Neural cell (in vitro differentiated cells): ENCODE measurements at regions not wholly inside any gene's neighbourhood (a gene's known extent, or its start where the extent isn't known, plus 50 kb on each side); places are given as distances from the start of the nearest gene placed in this dataset.

Experiments used
- EP300 ChIP-seq: fragments of 450-650 bp; conservative IDR thresholded peaks from 2 replicates; pipeline ENCODE4 v1.6.1; 2014; ENCODE audit warnings: antibody characterized with exemption, mild to moderate bottlenecking, moderate library complexity; ENCODE audit not compliant: poor library complexity, severe bottlenecking
- EZH2 ChIP-seq: fragments of 200-600, 300-800 bp; shearing (Covaris generic), sonication (generic); IDR thresholded peaks from 2 replicates; pipeline ENCODE4 v1.6.1; 2014; ENCODE audit warnings: antibody characterized with exemption, low read length, borderline replicate concordance, mild to moderate bottlenecking; ENCODE audit not compliant: insufficient read depth, poor library complexity, severe bottlenecking
- MXI1 ChIP-seq: fragments of 450-650 bp; conservative IDR thresholded peaks from 2 replicates; pipeline ENCODE4 v1.6.1; 2014; ENCODE audit warnings: antibody characterized with exemption, mild to moderate bottlenecking; ENCODE audit not compliant: poor library complexity, severe bottlenecking
- POLR2AphosphoS5 ChIP-seq: IDR thresholded peaks from 2 replicates; pipeline ENCODE4 v1.6.1; 2012
- TF ChIP-seq, protein P1 (sequence below): fragments of 450-650 bp; IDR thresholded peaks from 2 replicates; pipeline ENCODE4 v1.5.1; 2014; ENCODE audit warnings: antibody characterized with exemption, mild to moderate bottlenecking, moderate library complexity; ENCODE audit not compliant: poor library complexity, severe bottlenecking

GRCh38 chr5:96282020-96282419 lies 151.0 kb downstream of the PCSK1 start:
- TF ChIP-seq, protein P1, sequence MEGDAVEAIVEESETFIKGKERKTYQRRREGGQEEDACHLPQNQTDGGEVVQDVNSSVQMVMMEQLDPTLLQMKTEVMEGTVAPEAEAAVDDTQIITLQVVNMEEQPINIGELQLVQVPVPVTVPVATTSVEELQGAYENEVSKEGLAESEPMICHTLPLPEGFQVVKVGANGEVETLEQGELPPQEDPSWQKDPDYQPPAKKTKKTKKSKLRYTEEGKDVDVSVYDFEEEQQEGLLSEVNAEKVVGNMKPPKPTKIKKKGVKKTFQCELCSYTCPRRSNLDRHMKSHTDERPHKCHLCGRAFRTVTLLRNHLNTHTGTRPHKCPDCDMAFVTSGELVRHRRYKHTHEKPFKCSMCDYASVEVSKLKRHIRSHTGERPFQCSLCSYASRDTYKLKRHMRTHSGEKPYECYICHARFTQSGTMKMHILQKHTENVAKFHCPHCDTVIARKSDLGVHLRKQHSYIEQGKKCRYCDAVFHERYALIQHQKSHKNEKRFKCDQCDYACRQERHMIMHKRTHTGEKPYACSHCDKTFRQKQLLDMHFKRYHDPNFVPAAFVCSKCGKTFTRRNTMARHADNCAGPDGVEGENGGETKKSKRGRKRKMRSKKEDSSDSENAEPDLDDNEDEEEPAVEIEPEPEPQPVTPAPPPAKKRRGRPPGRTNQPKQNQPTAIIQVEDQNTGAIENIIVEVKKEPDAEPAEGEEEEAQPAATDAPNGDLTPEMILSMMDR, result no peak
- TF ChIP-seq POLR2AphosphoS5 (no peak), EZH2 (no peak), EP300 (no peak), MXI1 (no peak)
